T-cell (primary cell): ENCODE measurements at regions not wholly inside any gene's neighbourhood (a gene's known extent, or its start where the extent isn't known, plus 50 kb on each side); places are given as distances from the start of the nearest gene placed in this dataset.

Experiments
- ATAC-seq, 4 experiments: fragments of 200-7000 bp in 3 of 4; fragments of 150-1000 bp in 1 of 4; cut with Tn5 transposase; replicated peaks in 1 of 4; 1 replicate in 3 of 4; 2 replicates in 1 of 4; pipeline ENCODE4 v1.10.0; 2021; ENCODE audit warnings: moderate library complexity in 3 of 4, mild to moderate bottlenecking in 2 of 4, moderate number of reproducible peaks in 1 of 4
- CTCF ChIA-PET, 2 donors: fragments of 300-600 bp; sonication (Branson Sonifier 250); formaldehyde crosslinking; loops; one replicate each; lab custom pipeline; 2022; ENCODE audit warnings: antibody characterized with exemption in 2 of 2; lab: Charles Lee
- POLR2A ChIA-PET, 2 donors: fragments of 300-600 bp; sonication (Branson Sonifier 250); formaldehyde crosslinking; loops; one replicate each; lab custom pipeline; 2022; ENCODE audit warnings: antibody characterized with exemption in 2 of 2; lab: Charles Lee
- DNase-seq, 35 experiments: peaks; one replicate each; pipeline versions ENCODE4 v3.0.0 to v3.0.0-alpha.2; 2013 to 2023
- H3K27ac ChIP-seq: one replicate; pipeline ENCODE4 v1.5.1; 2013; ENCODE audit warnings: low read length
- H3K27me3 ChIP-seq, 2 experiments: replicated peaks in 1 of 2; 1 replicate in 1 of 2; 2 replicates in 1 of 2; pipeline versions ENCODE4 v1.6.1 to v1.7.0; 2013; ENCODE audit warnings: low read length in 1 of 2, mixed read lengths in 1 of 2; ENCODE audit not compliant: control insufficient read depth in 2 of 2, insufficient read depth in 2 of 2; ENCODE audit errors: extremely low read depth in 1 of 2
- H3K36me3 ChIP-seq, 2 donors: 1 replicate in 1 of 2; 2 replicates in 1 of 2; pipeline versions ENCODE4 v1.6.1 to v1.7.0; 2013; ENCODE audit warnings: low read length in 1 of 2; ENCODE audit not compliant: control insufficient read depth in 2 of 2, insufficient read depth in 1 of 2; ENCODE audit errors: extremely low read depth in 1 of 2
- H3K4me1 ChIP-seq, 2 experiments: 1 replicate in 1 of 2; 2 replicates in 1 of 2; pipeline versions ENCODE4 v1.6.1 to v1.7.0; 2013; ENCODE audit warnings: low read length in 2 of 2, mixed read lengths in 1 of 2; ENCODE audit not compliant: insufficient read depth in 2 of 2, control insufficient read depth in 1 of 2; ENCODE audit errors: extremely low read depth in 1 of 2
- H3K4me3 ChIP-seq, 2 donors: 1 replicate in 1 of 2; 2 replicates in 1 of 2; pipeline versions ENCODE4 v1.5.1 to v1.7.0; 2013; ENCODE audit warnings: mild to moderate bottlenecking in 2 of 2, low read length in 1 of 2, moderate library complexity in 1 of 2; ENCODE audit not compliant: control insufficient read depth in 1 of 2; ENCODE audit errors: extremely low read depth in 1 of 2
- H3K9me3 ChIP-seq: 2 replicates; pipeline ENCODE4 v1.7.0; 2013
- H3K27ac Mint-ChIP-seq, 2 donors: one replicate each; pipeline ENCODE4 v1.8.0; 2020 to 2021; ENCODE audit warnings: mild to moderate bottlenecking in 2 of 2, mixed read lengths in 2 of 2
- H3K27me3 Mint-ChIP-seq, 2 donors: one replicate each; pipeline ENCODE4 v1.8.0; 2021 to 2022; ENCODE audit warnings: mixed read lengths in 2 of 2
- H3K36me3 Mint-ChIP-seq: one replicate; pipeline ENCODE4 v1.8.0; 2021; ENCODE audit warnings: mixed read lengths
- H3K4me1 Mint-ChIP-seq, 3 donors: one replicate each; pipeline ENCODE4 v1.8.0; 2020 to 2022; ENCODE audit warnings: mixed read lengths in 3 of 3, mild to moderate bottlenecking in 1 of 3
- H3K4me3 Mint-ChIP-seq, 3 donors: one replicate each; pipeline ENCODE4 v1.8.0; 2020 to 2022; ENCODE audit warnings: mild to moderate bottlenecking in 3 of 3, mixed read lengths in 3 of 3, moderate library complexity in 3 of 3
- H3K9me3 Mint-ChIP-seq, 3 donors: one replicate each; pipeline ENCODE4 v1.8.0; 2020 to 2022; ENCODE audit warnings: mixed read lengths in 3 of 3
- WGBS: methylation state at CpG from one replicate; pipeline ENCODE4 v1.1.5; 2013; ENCODE audit warnings: missing lambda C conversion rate; ENCODE audit not compliant: insufficient coverage; 5-methylcytosine and 5-hydroxymethylcytosine counted together

GRCh38 chr16:60027351-60027750, 1293.2 kb upstream of the GOT2 start:
- Histone ChIP-seq H3K4me1 (no peaks in the 10 kb centered on the region), H3K27me3 (no peaks in the 10 kb centered on the region), H3K36me3 (no peaks in the 10 kb centered on the region), H3K9me3 (no peaks in the 10 kb centered on the region), H3K27ac (no peak overlapping the region), H3K4me3 (no peak overlapping the region)
- H3K27ac Mint-ChIP-seq: no peak overlapping the region
- ChIA-PET CTCF (no interaction called here), POLR2A (no interaction called here)
- DNase-seq: no peak
- H3K4me3 Mint-ChIP-seq: no peak overlapping the region
- peaks cover 3 to 20% (median 14%) of the 10 kb centered on the region in 3 donors for H3K9me3 Mint-ChIP-seq
- no peaks in the 10 kb centered on the region for H3K36me3 Mint-ChIP-seq
- H3K4me1 Mint-ChIP-seq: no peaks in the 10 kb centered on the region
- H3K27me3 Mint-ChIP-seq: no peaks in the 10 kb centered on the region
- ATAC-seq: no peak

DNA sequence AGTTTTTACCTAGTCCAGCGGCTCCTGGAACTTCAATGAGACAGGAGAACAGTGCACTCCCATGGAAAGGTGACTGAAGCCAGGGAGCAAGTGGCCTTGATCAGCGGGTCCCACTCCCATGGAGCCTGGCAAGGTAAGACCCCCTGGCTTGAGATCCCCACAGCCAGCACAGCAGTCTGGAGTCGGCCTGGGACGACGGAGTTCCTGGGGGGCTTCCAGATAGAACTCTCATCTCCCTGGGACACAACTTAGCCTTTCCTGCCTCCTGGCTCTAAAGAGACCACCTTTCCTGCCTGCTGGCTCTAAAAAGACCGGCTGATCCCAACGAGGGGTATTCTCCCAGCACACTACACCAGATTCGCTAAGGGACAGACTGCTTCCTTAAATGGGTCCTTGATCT, 1279.0 kb upstream of the GOT2 start:
- ChIA-PET POLR2A (no interaction called here), CTCF (no interaction called here)
- Histone ChIP-seq H3K27me3 (no peaks in the 10 kb centered on the region), H3K27ac (no peak overlapping the region), H3K4me1 (no peaks in the 10 kb centered on the region), H3K4me3 (no peak overlapping the region), H3K36me3 (no peaks in the 10 kb centered on the region), H3K9me3 (peaks cover 6% of the 10 kb centered on the region)
- H3K9me3 Mint-ChIP-seq: peaks cover 18 to 48% (median 31%) of the 10 kb centered on the region in 3 donors
- no peaks in the 10 kb centered on the region for H3K4me1 Mint-ChIP-seq
- no peak overlapping the region for H3K27ac Mint-ChIP-seq
- H3K4me3 Mint-ChIP-seq: no peak overlapping the region
- no peak for DNase-seq
- ATAC-seq: no peak
- no peaks in the 10 kb centered on the region for H3K27me3 Mint-ChIP-seq
- WGBS: 81% methylated on average over 7 of the region's 8 CpGs
- no peaks in the 10 kb centered on the region for H3K36me3 Mint-ChIP-seq

DNA sequence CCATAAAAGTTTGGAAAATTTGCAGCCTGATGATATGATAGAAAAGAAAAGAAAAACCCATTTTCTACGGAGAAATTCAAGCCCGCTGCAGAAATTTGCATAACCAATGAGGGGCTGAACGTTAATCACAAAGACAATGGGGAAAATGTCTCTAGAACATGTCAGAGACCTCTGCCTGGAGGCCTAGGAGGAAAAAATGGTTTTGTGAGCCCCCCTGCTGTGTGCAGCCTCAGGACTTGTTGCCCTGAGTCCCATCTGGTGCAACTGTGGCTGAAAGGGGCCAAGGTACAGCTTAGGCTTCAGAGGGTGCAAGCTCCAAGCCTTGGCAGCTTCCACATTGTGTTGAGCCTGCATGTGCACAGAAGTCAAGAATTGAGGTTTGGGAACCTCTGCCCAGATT, 1267.4 kb upstream of the GOT2 start:
- H3K36me3 Mint-ChIP-seq: no peaks in the 10 kb centered on the region
- POLR2A ChIA-PET: no interaction called here
- no peak overlapping the region for H3K4me3 ChIP-seq
- H3K27me3 Mint-ChIP-seq: no peaks in the 10 kb centered on the region
- no peaks in the 10 kb centered on the region for H3K27me3 ChIP-seq
- H3K4me1 ChIP-seq: no peaks in the 10 kb centered on the region
- H3K27ac Mint-ChIP-seq: no peak overlapping the region
- H3K36me3 ChIP-seq: no peaks in the 10 kb centered on the region
- WGBS: 63% methylated on average over 3 of the region's 3 CpGs
- peaks cover 19 to 47% (median 29%) of the 10 kb centered on the region in 3 donors for H3K9me3 Mint-ChIP-seq
- H3K4me3 Mint-ChIP-seq: no peak overlapping the region
- no peak overlapping the region for H3K27ac ChIP-seq
- H3K4me1 Mint-ChIP-seq: no peaks in the 10 kb centered on the region
- ATAC-seq: no peak
- no peaks in the 10 kb centered on the region for H3K9me3 ChIP-seq
- CTCF ChIA-PET: no interaction called here
- DNase-seq: no peak

- no peaks in the 10 kb centered on the region for H3K9me3 ChIP-seq
- Mint-ChIP-seq H3K9me3 (peaks cover 28 to 57% (median 32%) of the 10 kb centered on the region in 3 donors), H3K36me3 (no peaks in the 10 kb centered on the region), H3K27ac (no peak overlapping the region), H3K4me3 (no peak overlapping the region), H3K27me3 (no peaks in the 10 kb centered on the region), H3K4me1 (no peaks in the 10 kb centered on the region)
- CTCF ChIA-PET: no interaction called here
- no peaks in the 10 kb centered on the region for H3K36me3 ChIP-seq
- no peaks in the 10 kb centered on the region for H3K4me1 ChIP-seq
- H3K27me3 ChIP-seq: no peaks in the 10 kb centered on the region
- ATAC-seq: no peak
- DNase-seq: no peak
- no peak overlapping the region for H3K4me3 ChIP-seq
- POLR2A ChIA-PET: interaction anchor here (0.6 kb wide), 2 partner anchors 35 to 58 kb away, joined by 5 to 10 read pairs; no protein-coding TSS in a partner anchor
- WGBS: no CpG with 5 or more reads among the region's 4 CpGs
- H3K27ac ChIP-seq: no peak overlapping the region
Measured at GRCh38 chr16:59997706-59998105, 1263.6 kb upstream of the GOT2 start.

DNA sequence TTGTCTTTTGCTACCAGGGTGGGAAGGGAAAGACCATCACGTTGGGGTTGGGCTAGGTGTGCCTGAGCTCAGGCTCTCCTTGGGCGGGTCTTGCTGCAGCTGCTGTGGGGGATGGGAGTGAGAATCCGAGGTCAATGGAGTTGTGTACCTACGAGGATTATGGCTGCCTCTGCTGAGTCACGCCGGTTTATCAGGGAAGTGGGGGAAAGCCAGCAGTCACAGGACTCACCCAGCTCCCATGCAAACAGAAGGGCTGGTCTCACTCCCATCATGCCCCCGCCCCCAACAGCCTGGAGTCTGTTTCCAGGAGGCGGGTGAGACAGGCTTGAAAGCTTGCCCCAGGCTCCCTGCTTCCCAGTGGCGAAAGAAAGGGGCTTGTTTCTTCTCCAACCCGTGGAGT, 1259.0 kb upstream of the GOT2 start:
- no peak for ATAC-seq
- 73% methylated on average over 7 of the region's 10 CpGs for WGBS
- no peak overlapping the region for H3K4me3 Mint-ChIP-seq
- no peaks in the 10 kb centered on the region for H3K27me3 Mint-ChIP-seq
- Histone ChIP-seq H3K27ac (no peak overlapping the region), H3K36me3 (no peaks in the 10 kb centered on the region), H3K4me3 (no peak overlapping the region), H3K4me1 (no peaks in the 10 kb centered on the region), H3K9me3 (no peaks in the 10 kb centered on the region), H3K27me3 (no peaks in the 10 kb centered on the region)
- no peak for DNase-seq
- peaks cover 34 to 55% (median 38%) of the 10 kb centered on the region in 3 donors for H3K9me3 Mint-ChIP-seq
- no peaks in the 10 kb centered on the region for H3K4me1 Mint-ChIP-seq
- no peak overlapping the region for H3K27ac Mint-ChIP-seq
- POLR2A ChIA-PET: no interaction called here
- H3K36me3 Mint-ChIP-seq: no peaks in the 10 kb centered on the region
- CTCF ChIA-PET: no interaction called here

- no peak overlapping the region for H3K27ac Mint-ChIP-seq
- no peaks in the 10 kb centered on the region for H3K36me3 Mint-ChIP-seq
- no peaks in the 10 kb centered on the region for H3K9me3 ChIP-seq
- no peaks in the 10 kb centered on the region for H3K4me1 ChIP-seq
- ATAC-seq (no peak), DNase-seq (no peak)
- ChIA-PET POLR2A (no interaction called here), CTCF (no interaction called here)
- H3K9me3 Mint-ChIP-seq: peaks cover 32 to 57% (median 40%) of the 10 kb centered on the region in 3 donors
- H3K4me1 Mint-ChIP-seq: no peaks in the 10 kb centered on the region
- no peak overlapping the region for H3K27ac ChIP-seq
- H3K27me3 ChIP-seq: no peaks in the 10 kb centered on the region
- WGBS: no CpG with 5 or more reads among the region's 2 CpGs
- H3K36me3 ChIP-seq: no peaks in the 10 kb centered on the region
- no peaks in the 10 kb centered on the region for H3K27me3 Mint-ChIP-seq
- no peak overlapping the region for H3K4me3 ChIP-seq
- H3K4me3 Mint-ChIP-seq: no peak overlapping the region
Measured at GRCh38 chr16:59991171-59991570, 1257.1 kb upstream of the GOT2 start.

- WGBS: no CpG with 5 or more reads among the region's 1 CpG
- Mint-ChIP-seq H3K9me3 (peaks cover 28 to 54% (median 43%) of the 10 kb centered on the region in 3 donors), H3K27me3 (no peaks in the 10 kb centered on the region), H3K4me1 (no peaks in the 10 kb centered on the region), H3K36me3 (no peaks in the 10 kb centered on the region), H3K4me3 (no peak overlapping the region), H3K27ac (no peak overlapping the region)
- no peak overlapping the region for H3K4me3 ChIP-seq
- no peak overlapping the region for H3K27ac ChIP-seq
- DNase-seq (no peak), ATAC-seq (no peak)
- no peaks in the 10 kb centered on the region for H3K4me1 ChIP-seq
- CTCF ChIA-PET: no interaction called here
- no peaks in the 10 kb centered on the region for H3K9me3 ChIP-seq
- POLR2A ChIA-PET: interaction anchor here in 1 of 2 donors (0.6 kb wide), 1 partner anchor 1661 kb away, joined by 5 read pairs; no protein-coding TSS in a partner anchor
- no peaks in the 10 kb centered on the region for H3K36me3 ChIP-seq
- no peaks in the 10 kb centered on the region for H3K27me3 ChIP-seq
Measured at GRCh38 chr16:59988591-59988990, 1254.5 kb upstream of the GOT2 start.
